Natural killer cell (primary cell): ENCODE measurements at regions not wholly inside any gene's neighbourhood (a gene's known extent, or its start where the extent isn't known, plus 50 kb on each side); places are given as distances from the start of the nearest gene placed in this dataset.

Experiments used
- ATAC-seq, 3 donors: fragments of 150-1000 bp in 2 of 3; fragments of 200-7000 bp in 1 of 3; cut with Tn5 transposase; 1 replicate in 1 of 3; 2 replicates in 2 of 3; pipeline ENCODE4 v1.10.0; 2021; ENCODE audit warnings: mild to moderate bottlenecking in 2 of 3, moderate library complexity in 2 of 3
- DNase-seq, 2 donors: peaks; one replicate each; pipeline versions ENCODE4 v3.0.0 to v3.0.0-alpha.2; 2013 to 2021; ENCODE audit warnings: mixed read lengths in 1 of 2
- H3K27ac ChIP-seq: one replicate; pipeline ENCODE4 v1.5.1; 2013; ENCODE audit warnings: mild to moderate bottlenecking, low read length
- H3K27me3 ChIP-seq: one replicate; pipeline ENCODE4 v1.6.1; 2013; ENCODE audit warnings: low read length; ENCODE audit not compliant: control insufficient read depth, insufficient read depth
- H3K36me3 ChIP-seq: one replicate; pipeline ENCODE4 v1.6.1; 2013; ENCODE audit warnings: low read length; ENCODE audit not compliant: control insufficient read depth, insufficient read depth
- H3K4me1 ChIP-seq: one replicate; pipeline ENCODE4 v1.6.1; 2013; ENCODE audit warnings: low read length; ENCODE audit not compliant: control insufficient read depth, insufficient read depth
- H3K4me3 ChIP-seq: one replicate; pipeline ENCODE4 v1.5.1; 2013; ENCODE audit warnings: low read length
- H3K9me3 ChIP-seq: one replicate; pipeline ENCODE4 v1.6.1; 2013; ENCODE audit warnings: low read length; ENCODE audit not compliant: control insufficient read depth, insufficient read depth
- H3K27ac Mint-ChIP-seq, 2 donors: one replicate each; pipeline ENCODE4 v1.8.0; 2022; ENCODE audit warnings: mild to moderate bottlenecking in 2 of 2, mixed read lengths in 2 of 2, moderate library complexity in 1 of 2
- H3K27me3 Mint-ChIP-seq, 2 donors: one replicate each; pipeline ENCODE4 v1.8.0; 2022; ENCODE audit warnings: low read depth in 2 of 2, mixed read lengths in 2 of 2
- H3K36me3 Mint-ChIP-seq: one replicate; pipeline ENCODE4 v1.8.0; 2022; ENCODE audit warnings: mixed read lengths
- H3K4me1 Mint-ChIP-seq, 2 donors: one replicate each; pipeline ENCODE4 v1.8.0; 2022; ENCODE audit warnings: mixed read lengths in 2 of 2
- H3K4me3 Mint-ChIP-seq: one replicate; pipeline ENCODE4 v1.8.0; 2022; ENCODE audit warnings: mild to moderate bottlenecking, moderate library complexity, mixed read lengths
- H3K9me3 Mint-ChIP-seq, 2 donors: one replicate each; pipeline ENCODE4 v1.8.0; 2022; ENCODE audit warnings: mixed read lengths in 2 of 2
- CTCF ChIP-seq: fragments of 200-600 bp; IDR thresholded peaks from one replicate; pipeline ENCODE4 v1.8.0; 2022; ENCODE audit warnings: antibody characterized with exemption
- WGBS: methylation state at CpG from one replicate; pipeline ENCODE4 v1.1.7; 2013; ENCODE audit warnings: missing lambda C conversion rate; ENCODE audit not compliant: insufficient coverage; 5-methylcytosine and 5-hydroxymethylcytosine counted together
- intact Hi-C: fragments of 100-400 bp; cut with micrococcal nuclease; formaldehyde crosslinking; loops from one replicate; pipeline ENCODE4 v1.14.2; 2022

- TF ChIP-seq CTCF = no peak
These were observed 392.8 kb upstream of the GALNT5 start for GRCh38 chr2:156864753-156865152.

GRCh38 chr2:156867201-156867600, 390.3 kb upstream of the GALNT5 start:
- TF ChIP-seq CTCF = no peak
- Histone ChIP-seq H3K36me3 (no peaks in the 10 kb centered on the region), H3K27me3 (no peaks in the 10 kb centered on the region), H3K9me3 (no peaks in the 10 kb centered on the region), H3K27ac (no peak overlapping the region), H3K4me3 (no peak overlapping the region), H3K4me1 (no peaks in the 10 kb centered on the region)
- DNase-seq = no peak
- intact Hi-C loops = no loop called here
- no peak overlapping the region for H3K27ac Mint-ChIP-seq
- no peak overlapping the region for H3K4me3 Mint-ChIP-seq
- peaks cover under 1 to 3% of the 10 kb centered on the region in 2 donors for H3K9me3 Mint-ChIP-seq
- no CpG with 5 or more reads among the region's 2 CpGs for WGBS
- H3K27me3 Mint-ChIP-seq = no peaks in the 10 kb centered on the region
- no peaks in the 10 kb centered on the region for H3K4me1 Mint-ChIP-seq
- ATAC-seq = no peak
- no peaks in the 10 kb centered on the region for H3K36me3 Mint-ChIP-seq

More at GRCh38 chr2:156864753-156865152, 392.8 kb upstream of the GALNT5 start:
- Mint-ChIP-seq H3K9me3 (peaks cover 0 to 1% of the 10 kb centered on the region in 2 donors), H3K4me3 (no peak overlapping the region), H3K4me1 (no peaks in the 10 kb centered on the region), H3K27ac (no peak overlapping the region), H3K27me3 (no peaks in the 10 kb centered on the region), H3K36me3 (no peaks in the 10 kb centered on the region)
- Histone ChIP-seq H3K4me1 (no peaks in the 10 kb centered on the region), H3K27ac (no peak overlapping the region), H3K36me3 (no peaks in the 10 kb centered on the region), H3K27me3 (no peaks in the 10 kb centered on the region), H3K9me3 (no peaks in the 10 kb centered on the region), H3K4me3 (no peak overlapping the region)
- 85% methylated on average over 5 of the region's 6 CpGs for WGBS
- DNase-seq = no peak
- intact Hi-C loops = no loop called here
- no peak for ATAC-seq

- Histone ChIP-seq H3K9me3 (no peaks in the 10 kb centered on the region), H3K4me1 (no peaks in the 10 kb centered on the region), H3K4me3 (no peak overlapping the region), H3K27me3 (no peaks in the 10 kb centered on the region), H3K36me3 (no peaks in the 10 kb centered on the region), H3K27ac (no peak overlapping the region)
- Mint-ChIP-seq H3K4me3 (no peak overlapping the region), H3K27ac (no peak overlapping the region), H3K4me1 (no peaks in the 10 kb centered on the region), H3K36me3 (no peaks in the 10 kb centered on the region), H3K27me3 (no peaks in the 10 kb centered on the region), H3K9me3 (peaks cover 4% of the 10 kb centered on the region in 2 donors)
- ATAC-seq (no peak), DNase-seq (no peak)
- TF ChIP-seq CTCF = no peak
- intact Hi-C loops = no loop called here
- WGBS = 67% methylated on average over 1 of the region's 3 CpGs
These were observed 382.8 kb upstream of the GALNT5 start for GRCh38 chr2:156874707-156875106.

GRCh38 chr2:156883804-156884203, 373.7 kb upstream of the GALNT5 start:
- H3K4me1 Mint-ChIP-seq = no peaks in the 10 kb centered on the region
- H3K36me3 Mint-ChIP-seq = no peaks in the 10 kb centered on the region
- H3K4me1 ChIP-seq = no peaks in the 10 kb centered on the region
- H3K27me3 Mint-ChIP-seq = no peaks in the 10 kb centered on the region
- intact Hi-C loops = no loop called here
- H3K9me3 ChIP-seq = no peaks in the 10 kb centered on the region
- peaks cover under 1% of the 10 kb centered on the region for H3K27me3 ChIP-seq
- 60% methylated on average over 3 of the region's 3 CpGs for WGBS
- H3K36me3 ChIP-seq = no peaks in the 10 kb centered on the region
- no peak overlapping the region for H3K4me3 Mint-ChIP-seq
- no peak overlapping the region for H3K4me3 ChIP-seq
- DNase-seq (no peak), ATAC-seq (no peak)
- peaks cover 3% of the 10 kb centered on the region in 2 donors for H3K9me3 Mint-ChIP-seq
- H3K27ac Mint-ChIP-seq = no peak overlapping the region
- TF ChIP-seq CTCF = no peak
- no peak overlapping the region for H3K27ac ChIP-seq
